Calu3 (cell line): ENCODE measurements at regions not wholly inside any gene's neighbourhood (a gene's known extent, or its start where the extent isn't known, plus 50 kb on each side); places are given as distances from the start of the nearest gene placed in this dataset.

ENCODE experiments used
- BruUV-seq: library from RNA; stranded (reverse); fragments of 400-500 nt; replicated peaks from 2 replicates; lab custom pipeline; 2021; lab: Mats Ljungman, UMichigan
- CTCF ChIA-PET: fragments of 300-600 bp; sonication (Branson Sonifier 250); formaldehyde crosslinking; loops from one replicate; lab custom pipeline; 2022; ENCODE audit warnings: antibody characterized with exemption; lab: Charles Lee
- DNase-seq: peaks from one replicate; pipeline ENCODE4 v3.0.0; 2022
- H3K27ac Mint-ChIP-seq: one replicate; pipeline ENCODE4 v1.8.0; 2022; ENCODE audit warnings: mixed read lengths; ENCODE audit not compliant: unreplicated experiment
- H3K27me3 Mint-ChIP-seq: one replicate; pipeline ENCODE4 v1.8.0; 2022; ENCODE audit warnings: mixed read lengths; ENCODE audit not compliant: unreplicated experiment
- H3K36me3 Mint-ChIP-seq: one replicate; pipeline ENCODE4 v1.8.0; 2022; ENCODE audit warnings: mild to moderate bottlenecking, moderate library complexity, mixed read lengths; ENCODE audit not compliant: insufficient read depth, unreplicated experiment
- H3K4me1 Mint-ChIP-seq: one replicate; pipeline ENCODE4 v1.8.0; 2022; ENCODE audit warnings: mild to moderate bottlenecking, low read depth, mixed read lengths; ENCODE audit not compliant: unreplicated experiment
- H3K4me3 Mint-ChIP-seq: one replicate; pipeline ENCODE4 v1.8.0; 2022; ENCODE audit warnings: mild to moderate bottlenecking, low read depth, moderate library complexity, mixed read lengths; ENCODE audit not compliant: unreplicated experiment
- H3K9me3 Mint-ChIP-seq: one replicate; pipeline ENCODE4 v1.8.0; 2022; ENCODE audit warnings: low read depth, mixed read lengths; ENCODE audit not compliant: unreplicated experiment
- intact Hi-C: fragments of 100-400 bp; cut with micrococcal nuclease; formaldehyde crosslinking; loops from one replicate; pipeline ENCODE4 v1.10.0; 2022; ENCODE audit not compliant: unreplicated experiment
- TF ChIP-seq, protein P1 (sequence below): fragments of 200-600 bp; IDR thresholded peaks from one replicate; pipeline ENCODE4 v1.8.0; 2022; ENCODE audit warnings: antibody characterized with exemption; ENCODE audit not compliant: unreplicated experiment

DNA sequence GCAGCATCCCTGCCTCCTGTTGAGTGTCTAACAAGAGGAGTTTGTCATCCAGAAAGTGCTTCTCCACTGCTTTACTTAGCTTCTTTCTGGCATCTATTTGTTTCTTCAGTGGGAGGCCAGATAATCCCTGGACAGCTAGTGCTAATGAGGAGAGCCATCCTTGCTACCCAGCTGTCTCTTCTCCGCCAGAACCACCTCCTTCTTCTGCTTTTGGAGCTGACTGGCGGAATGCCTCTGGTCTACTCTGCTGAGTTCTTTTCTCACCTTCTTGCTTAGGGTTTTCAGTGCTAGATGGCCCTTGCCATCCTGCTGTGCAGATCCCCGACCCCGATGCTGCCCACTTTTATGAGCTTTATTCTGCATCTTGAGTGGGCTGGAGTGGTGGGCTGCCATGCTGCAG is 145.8 kb downstream of the GPBP1 start:
- H3K9me3 Mint-ChIP-seq: peaks cover 2% of the 10 kb centered on the region

DNA sequence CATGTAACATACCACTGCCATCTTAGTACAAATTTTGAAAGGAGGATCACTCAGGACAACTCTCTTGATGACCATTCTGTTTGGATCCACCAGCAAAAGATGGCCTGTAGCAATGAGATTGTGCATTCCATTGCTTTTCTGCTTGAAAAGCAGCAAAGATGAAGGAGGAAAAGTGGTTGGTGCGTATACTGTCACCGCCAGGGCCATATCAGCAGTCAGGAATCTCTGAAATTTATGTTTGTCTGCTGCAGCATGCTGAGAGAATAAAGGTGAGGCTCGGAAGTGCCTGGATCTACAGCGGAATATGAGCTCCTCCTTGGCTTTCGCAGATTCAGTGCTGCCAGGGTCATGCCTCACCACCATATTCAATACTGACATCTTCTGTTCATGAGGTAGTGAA is 144.4 kb downstream of the GPBP1 start:
- no TSS peak for BruUV-seq
- H3K4me3 Mint-ChIP-seq: no peak overlapping the region
- no peak overlapping the region for H3K27ac Mint-ChIP-seq
- no peaks in the 10 kb centered on the region for H3K4me1 Mint-ChIP-seq
- TF ChIP-seq, protein P1, sequence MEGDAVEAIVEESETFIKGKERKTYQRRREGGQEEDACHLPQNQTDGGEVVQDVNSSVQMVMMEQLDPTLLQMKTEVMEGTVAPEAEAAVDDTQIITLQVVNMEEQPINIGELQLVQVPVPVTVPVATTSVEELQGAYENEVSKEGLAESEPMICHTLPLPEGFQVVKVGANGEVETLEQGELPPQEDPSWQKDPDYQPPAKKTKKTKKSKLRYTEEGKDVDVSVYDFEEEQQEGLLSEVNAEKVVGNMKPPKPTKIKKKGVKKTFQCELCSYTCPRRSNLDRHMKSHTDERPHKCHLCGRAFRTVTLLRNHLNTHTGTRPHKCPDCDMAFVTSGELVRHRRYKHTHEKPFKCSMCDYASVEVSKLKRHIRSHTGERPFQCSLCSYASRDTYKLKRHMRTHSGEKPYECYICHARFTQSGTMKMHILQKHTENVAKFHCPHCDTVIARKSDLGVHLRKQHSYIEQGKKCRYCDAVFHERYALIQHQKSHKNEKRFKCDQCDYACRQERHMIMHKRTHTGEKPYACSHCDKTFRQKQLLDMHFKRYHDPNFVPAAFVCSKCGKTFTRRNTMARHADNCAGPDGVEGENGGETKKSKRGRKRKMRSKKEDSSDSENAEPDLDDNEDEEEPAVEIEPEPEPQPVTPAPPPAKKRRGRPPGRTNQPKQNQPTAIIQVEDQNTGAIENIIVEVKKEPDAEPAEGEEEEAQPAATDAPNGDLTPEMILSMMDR: no peak
- CTCF ChIA-PET: no interaction called here
- intact Hi-C loops: no loop called here
- DNase-seq: no peak
- no peaks in the 10 kb centered on the region for H3K27me3 Mint-ChIP-seq
- H3K36me3 Mint-ChIP-seq: no peaks in the 10 kb centered on the region
- peaks cover 2% of the 10 kb centered on the region for H3K9me3 Mint-ChIP-seq

More for the DNA sequence above, 145.8 kb downstream of the GPBP1 start:
- Mint-ChIP-seq H3K36me3 (no peaks in the 10 kb centered on the region), H3K4me3 (no peak overlapping the region), H3K4me1 (no peaks in the 10 kb centered on the region), H3K27me3 (no peaks in the 10 kb centered on the region), H3K27ac (no peak overlapping the region)
- intact Hi-C loops: no loop called here
- BruUV-seq: no TSS peak
- CTCF ChIA-PET: no interaction called here
- TF ChIP-seq, protein P1: no peak
- DNase-seq: no peak

DNA sequence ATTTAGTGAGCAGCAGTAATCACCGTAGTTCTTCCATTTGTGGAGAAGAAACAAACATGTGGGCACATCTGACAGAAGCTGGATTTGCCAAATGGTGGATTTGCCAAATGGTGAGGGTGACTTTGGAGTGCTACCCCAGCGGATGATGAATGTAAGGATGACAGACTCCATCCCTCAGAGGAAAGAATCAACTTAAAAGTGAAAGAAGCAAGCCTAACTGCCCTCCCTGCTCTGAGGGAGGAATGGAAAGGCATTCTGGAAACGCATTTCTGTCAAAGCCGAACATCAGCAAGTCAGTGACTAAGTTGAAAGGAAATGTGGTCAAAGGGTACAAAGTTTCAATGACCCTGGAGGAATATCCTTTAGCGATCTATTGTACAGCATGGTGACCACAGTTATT is 143.5 kb downstream of the GPBP1 start:
- BruUV-seq: no TSS peak
- CTCF ChIA-PET: interaction anchor here (0.9 kb wide), 1 partner anchor 13 kb away, joined by 5 read pairs; no protein-coding TSS in a partner anchor
- H3K4me1 Mint-ChIP-seq: no peaks in the 10 kb centered on the region
- peaks cover 2% of the 10 kb centered on the region for H3K9me3 Mint-ChIP-seq
- H3K27ac Mint-ChIP-seq: no peak overlapping the region
- intact Hi-C loops: no loop called here
- TF ChIP-seq, protein P1: no peak
- no peaks in the 10 kb centered on the region for H3K27me3 Mint-ChIP-seq
- H3K4me3 Mint-ChIP-seq: no peak overlapping the region
- DNase-seq: no peak
- H3K36me3 Mint-ChIP-seq: no peaks in the 10 kb centered on the region

DNA sequence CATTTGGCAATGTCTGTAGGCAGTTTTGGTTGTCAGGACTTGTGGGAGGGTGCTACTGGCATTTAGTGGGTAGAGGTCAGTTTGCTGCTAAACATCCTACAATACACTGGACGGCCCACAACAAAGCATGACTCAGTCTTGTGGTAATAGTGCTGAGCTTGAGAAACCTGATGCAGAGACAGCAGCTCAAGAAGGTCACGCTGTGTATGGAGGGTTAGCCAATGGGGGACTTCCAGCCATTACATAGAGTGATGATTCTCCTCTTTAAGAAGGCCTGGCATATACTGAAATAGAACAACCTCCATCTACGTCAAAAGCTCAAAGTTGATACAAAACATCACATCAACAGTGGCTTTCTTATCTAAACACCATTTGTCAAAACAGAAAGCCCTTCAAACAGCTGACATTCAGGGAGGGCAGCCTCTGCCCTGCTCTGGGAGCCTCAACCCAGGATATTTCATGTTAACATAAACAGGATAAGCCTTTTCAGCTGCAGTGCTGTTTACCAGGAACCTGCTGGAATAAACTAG is 143.0 kb downstream of the GPBP1 start:
- intact Hi-C loops: no loop called here
- H3K36me3 Mint-ChIP-seq: no peaks in the 10 kb centered on the region
- H3K27me3 Mint-ChIP-seq: no peaks in the 10 kb centered on the region
- TF ChIP-seq, protein P1: no peak
- H3K4me1 Mint-ChIP-seq: no peaks in the 10 kb centered on the region
- no peak overlapping the region for H3K4me3 Mint-ChIP-seq
- no peak overlapping the region for H3K27ac Mint-ChIP-seq
- no peaks in the 10 kb centered on the region for H3K9me3 Mint-ChIP-seq
- BruUV-seq: no TSS peak
- CTCF ChIA-PET: interaction anchor here (0.9 kb wide), 1 partner anchor 13 kb away, joined by 5 read pairs; no protein-coding TSS in a partner anchor
- peak; percentile 23 for DNase-seq
